Central memory CD8-positive, alpha-beta T cell (primary cell): ENCODE measurements at regions not wholly inside any gene's neighbourhood (a gene's known extent, or its start where the extent isn't known, plus 50 kb on each side); places are given as distances from the start of the nearest gene placed in this dataset.

Experiments used
- ATAC-seq: fragments of 150-1000 bp; cut with Tn5 transposase; replicated peaks from 2 replicates; pipeline ENCODE4 v1.10.0; 2022; ENCODE audit warnings: mild to moderate bottlenecking, moderate FRiP score, moderate number of reproducible peaks; ENCODE audit not compliant: poor library complexity, severe bottlenecking; ENCODE audit errors: extremely low read depth
- DNase-seq, 2 donors: peaks; one replicate each; pipeline ENCODE4 v3.0.0; 2021; ENCODE audit warnings: low spot score in 2 of 2
- H3K27ac Mint-ChIP-seq: one replicate; pipeline ENCODE4 v1.8.0; 2022; ENCODE audit warnings: low read depth, mild to moderate bottlenecking, moderate library complexity, mixed read lengths
- H3K27me3 Mint-ChIP-seq: one replicate; pipeline ENCODE4 v1.8.0; 2022; ENCODE audit warnings: mixed read lengths
- H3K36me3 Mint-ChIP-seq: one replicate; pipeline ENCODE4 v1.8.0; 2022; ENCODE audit warnings: mild to moderate bottlenecking, moderate library complexity, mixed read lengths; ENCODE audit not compliant: insufficient read depth
- H3K4me1 Mint-ChIP-seq: one replicate; pipeline ENCODE4 v1.8.0; 2022; ENCODE audit warnings: mixed read lengths
- H3K4me3 Mint-ChIP-seq: one replicate; pipeline ENCODE4 v1.8.0; 2022; ENCODE audit warnings: mild to moderate bottlenecking, moderate library complexity, mixed read lengths
- H3K9me3 Mint-ChIP-seq: one replicate; pipeline ENCODE4 v1.8.0; 2022; ENCODE audit warnings: mixed read lengths

DNA sequence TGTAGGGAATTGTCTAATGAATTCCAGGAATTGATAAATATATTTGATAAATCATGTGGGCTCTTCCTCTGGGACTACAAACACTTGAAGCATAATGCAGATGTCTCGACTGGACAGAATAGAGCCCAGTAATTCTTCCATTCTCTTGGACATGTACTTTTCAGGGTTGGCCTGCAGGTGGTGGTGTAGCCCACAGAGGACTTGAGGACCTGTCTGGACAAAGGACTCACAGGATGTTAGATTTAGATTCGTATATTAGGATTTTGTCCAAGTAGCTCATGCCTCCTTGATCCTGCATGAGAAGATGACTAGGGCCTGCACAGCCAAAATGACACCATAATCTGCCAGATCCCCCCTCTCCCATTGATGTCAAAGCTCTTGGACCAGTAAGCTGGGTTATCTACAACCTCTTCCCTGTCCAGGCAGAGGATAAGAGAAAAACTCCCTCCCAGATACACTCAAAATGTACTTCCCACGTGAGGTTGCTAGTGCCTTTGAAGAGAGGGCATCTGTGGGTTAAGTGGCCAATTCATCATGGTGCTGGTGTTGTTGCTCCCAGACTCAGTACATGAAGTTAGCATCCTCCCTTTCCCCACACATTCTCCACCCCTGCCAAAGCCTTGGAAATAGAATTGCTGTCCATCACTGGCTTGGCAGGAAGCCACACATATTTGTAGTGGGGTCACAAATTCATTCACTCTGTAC lies 88.6 kb upstream of the ZNF280D start:
- Mint-ChIP-seq H3K27me3 (no peaks in the 10 kb centered on the region), H3K27ac (no peak overlapping the region), H3K36me3 (no peaks in the 10 kb centered on the region), H3K4me1 (no peaks in the 10 kb centered on the region), H3K4me3 (no peak overlapping the region), H3K9me3 (no peaks in the 10 kb centered on the region)
- DNase-seq (peak; percentile 21 to 24), ATAC-seq (no peak)

DNA sequence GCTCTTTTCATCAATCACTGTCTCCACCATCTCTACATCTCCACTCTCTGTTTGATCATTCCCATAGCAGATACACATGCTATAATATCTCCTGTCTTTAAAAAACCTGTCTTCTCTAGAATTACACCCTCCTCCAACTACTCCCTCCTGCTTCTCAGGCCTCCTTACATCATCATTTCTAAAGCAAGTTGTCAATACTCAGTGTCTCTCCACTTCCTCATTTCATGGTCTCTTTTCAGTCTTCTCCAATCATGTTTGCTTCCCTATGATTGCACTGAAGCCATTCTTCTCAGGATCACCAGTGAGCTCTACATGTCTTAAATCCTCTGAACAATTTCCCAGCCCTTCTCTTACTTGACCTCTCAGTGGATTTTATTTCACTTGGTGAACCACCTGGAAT lies 87.0 kb upstream of the ZNF280D start:
- H3K4me3 Mint-ChIP-seq, result no peak overlapping the region
- no peak overlapping the region for H3K27ac Mint-ChIP-seq
- H3K27me3 Mint-ChIP-seq, result no peaks in the 10 kb centered on the region
- H3K4me1 Mint-ChIP-seq, result no peaks in the 10 kb centered on the region
- DNase-seq (no peak), ATAC-seq (no peak)
- no peaks in the 10 kb centered on the region for H3K9me3 Mint-ChIP-seq
- H3K36me3 Mint-ChIP-seq, result no peaks in the 10 kb centered on the region

DNA sequence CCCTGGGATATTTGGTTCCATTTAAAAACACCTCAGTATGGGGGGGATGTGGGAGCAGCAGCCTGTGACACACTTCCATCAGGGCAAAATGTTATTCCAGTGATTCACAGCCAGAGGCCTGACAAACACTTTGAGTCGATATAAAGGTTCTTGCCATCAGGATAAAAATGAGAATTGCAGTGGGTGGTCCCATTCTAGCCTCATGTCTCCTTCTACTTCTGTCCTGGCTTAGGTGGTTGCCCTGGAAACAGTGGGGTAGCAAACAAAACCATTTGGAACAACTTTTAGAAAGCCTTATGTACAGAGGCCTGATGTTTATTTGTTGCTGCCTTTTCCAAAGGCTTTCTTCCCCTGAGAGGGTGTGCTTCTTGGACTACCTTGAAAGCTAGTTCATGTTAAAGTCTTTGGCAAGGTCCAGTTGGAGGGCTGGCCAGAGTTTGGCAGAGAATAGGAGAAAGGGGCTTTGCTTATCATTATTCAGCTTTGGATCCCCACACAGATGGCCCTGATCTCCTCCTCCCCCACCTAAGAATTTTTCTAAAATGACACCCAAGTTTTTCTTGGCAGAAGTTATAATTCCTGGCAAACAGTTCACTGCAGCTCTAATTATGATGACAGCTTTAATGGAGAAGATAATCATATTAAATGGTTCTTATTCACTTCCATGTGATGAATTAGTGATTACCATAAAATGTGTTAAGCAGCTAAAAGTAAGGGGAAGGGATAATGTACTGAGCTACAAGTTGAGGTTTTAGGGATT lies 84.2 kb upstream of the ZNF280D start:
- ATAC-seq, result no peak
- Mint-ChIP-seq H3K4me3 (no peak overlapping the region), H3K27ac (no peak overlapping the region), H3K36me3 (no peaks in the 10 kb centered on the region), H3K27me3 (no peaks in the 10 kb centered on the region), H3K4me1 (no peaks in the 10 kb centered on the region), H3K9me3 (no peaks in the 10 kb centered on the region)
- no peak for DNase-seq

DNA sequence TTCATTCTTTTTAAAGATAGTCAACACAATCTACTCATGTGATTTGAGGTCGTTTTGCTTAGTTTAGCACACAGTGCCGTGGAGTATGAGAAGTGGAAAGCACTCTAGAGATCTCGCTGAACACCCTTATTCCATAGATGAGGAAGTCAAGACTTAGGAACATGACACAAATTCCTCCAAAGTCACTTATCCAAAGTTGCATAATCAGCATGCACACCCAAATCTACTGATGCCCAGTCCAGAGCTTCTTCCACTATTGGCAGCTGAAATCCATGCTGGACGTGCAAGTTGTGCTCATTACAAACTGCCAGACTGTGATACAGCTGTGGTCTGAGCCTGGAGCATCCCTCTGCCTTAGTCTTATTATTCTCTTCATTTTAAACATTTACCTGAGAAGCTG lies 83.5 kb upstream of the ZNF280D start:
- no peak overlapping the region for H3K27ac Mint-ChIP-seq
- no peaks in the 10 kb centered on the region for H3K27me3 Mint-ChIP-seq
- H3K36me3 Mint-ChIP-seq, result no peaks in the 10 kb centered on the region
- H3K9me3 Mint-ChIP-seq, result no peaks in the 10 kb centered on the region
- DNase-seq (no peak), ATAC-seq (no peak)
- no peaks in the 10 kb centered on the region for H3K4me1 Mint-ChIP-seq
- H3K4me3 Mint-ChIP-seq, result no peak overlapping the region

DNA sequence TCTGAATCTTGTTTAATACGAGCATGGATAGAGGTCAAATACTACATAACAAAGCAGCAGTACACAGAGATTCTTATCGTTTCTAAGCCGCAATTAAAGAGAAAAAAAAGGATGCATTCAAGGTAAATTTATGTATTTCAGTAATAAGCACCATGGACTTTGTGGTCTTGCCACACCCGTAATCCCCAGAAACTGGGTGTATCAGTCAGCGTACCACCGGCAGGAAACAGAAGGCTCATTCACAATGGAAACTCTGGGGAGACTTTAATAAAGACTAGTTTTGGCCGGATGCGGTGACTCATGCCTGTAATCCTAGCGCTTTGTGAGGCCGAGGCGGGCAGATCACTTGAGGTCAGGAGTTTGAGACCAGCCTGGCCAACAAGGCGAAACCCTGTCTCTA lies 81.9 kb upstream of the ZNF280D start:
- H3K9me3 Mint-ChIP-seq, result peaks cover 5% of the 10 kb centered on the region
- H3K27ac Mint-ChIP-seq, result no peak overlapping the region
- H3K4me3 Mint-ChIP-seq, result no peak overlapping the region
- no peaks in the 10 kb centered on the region for H3K36me3 Mint-ChIP-seq
- DNase-seq (no peak), ATAC-seq (no peak)
- no peaks in the 10 kb centered on the region for H3K4me1 Mint-ChIP-seq
- no peaks in the 10 kb centered on the region for H3K27me3 Mint-ChIP-seq

DNA sequence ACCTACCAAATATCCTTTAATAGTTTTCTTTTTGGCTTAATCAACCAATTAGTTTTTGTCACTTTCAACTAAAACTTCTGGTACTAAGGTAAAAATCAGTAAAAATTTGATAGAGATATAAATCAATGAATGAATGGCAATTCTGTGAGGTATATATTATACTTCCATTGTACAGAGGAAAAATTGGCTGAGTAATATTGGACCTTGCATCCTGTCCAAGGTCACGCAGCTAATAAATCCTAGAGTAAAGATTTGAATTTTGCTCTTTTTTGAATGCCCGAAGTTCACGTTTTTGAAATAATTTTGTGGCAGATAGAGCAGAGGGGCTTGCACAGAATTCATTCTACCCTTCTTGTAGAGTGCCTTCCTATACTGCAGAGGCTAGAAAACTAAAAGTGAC lies 81.1 kb upstream of the ZNF280D start:
- Mint-ChIP-seq H3K27me3 (no peaks in the 10 kb centered on the region), H3K27ac (no peak overlapping the region)

DNA sequence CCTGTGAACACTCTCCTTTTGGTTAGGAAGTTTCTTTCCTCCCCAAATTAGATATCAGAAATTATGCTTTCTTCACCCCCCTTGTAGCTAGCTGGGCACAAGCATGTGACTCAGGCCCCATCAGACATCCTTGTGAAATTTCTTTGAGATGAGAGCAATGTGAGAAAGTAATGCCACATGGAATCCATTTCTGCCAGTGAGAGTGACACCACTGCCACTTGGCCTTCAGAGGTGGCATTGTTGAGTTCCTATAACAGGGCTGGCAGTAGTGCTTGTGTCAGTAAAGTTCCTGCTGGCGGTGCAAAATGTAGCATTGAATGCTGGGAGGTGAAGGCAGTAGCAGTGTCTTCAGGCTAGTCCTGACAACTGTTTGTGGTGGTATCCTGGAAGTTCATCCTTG lies 80.7 kb upstream of the ZNF280D start:
- no peak overlapping the region for H3K4me3 Mint-ChIP-seq
- peaks cover 5% of the 10 kb centered on the region for H3K9me3 Mint-ChIP-seq
- H3K36me3 Mint-ChIP-seq, result no peaks in the 10 kb centered on the region
- no peak overlapping the region for H3K27ac Mint-ChIP-seq
- ATAC-seq, result no peak
- no peaks in the 10 kb centered on the region for H3K4me1 Mint-ChIP-seq
- DNase-seq, result no peak
- no peaks in the 10 kb centered on the region for H3K27me3 Mint-ChIP-seq

More for the DNA sequence above, 81.1 kb upstream of the ZNF280D start:
- no peak for DNase-seq
- H3K4me1 Mint-ChIP-seq, result no peaks in the 10 kb centered on the region
- H3K4me3 Mint-ChIP-seq, result no peak overlapping the region
- peaks cover 5% of the 10 kb centered on the region for H3K9me3 Mint-ChIP-seq
- ATAC-seq, result no peak
- H3K36me3 Mint-ChIP-seq, result no peaks in the 10 kb centered on the region

DNA sequence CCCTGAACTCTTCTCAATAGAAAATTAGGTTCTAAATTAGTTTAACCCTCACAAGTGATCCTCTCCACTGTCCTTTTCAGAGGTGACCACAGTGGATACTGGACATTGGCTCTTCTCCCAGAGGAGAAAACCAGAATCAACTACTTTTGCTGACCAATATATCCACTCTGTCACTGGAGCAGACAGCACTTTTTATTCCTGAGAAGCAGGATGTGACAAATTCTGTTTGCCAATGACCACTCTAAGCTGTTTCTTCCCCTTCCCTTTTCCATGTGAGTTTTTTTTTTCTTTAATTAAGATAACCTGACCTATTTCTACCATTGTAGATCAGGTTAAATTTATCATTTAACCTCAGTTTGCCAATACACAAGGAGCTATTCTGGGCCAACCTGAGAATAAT lies 79.7 kb upstream of the ZNF280D start:
- Mint-ChIP-seq H3K4me1 (no peaks in the 10 kb centered on the region), H3K27ac (no peak overlapping the region), H3K4me3 (no peak overlapping the region), H3K9me3 (peaks cover 6% of the 10 kb centered on the region), H3K36me3 (no peaks in the 10 kb centered on the region), H3K27me3 (no peaks in the 10 kb centered on the region)
- DNase-seq (no peak), ATAC-seq (no peak)

DNA sequence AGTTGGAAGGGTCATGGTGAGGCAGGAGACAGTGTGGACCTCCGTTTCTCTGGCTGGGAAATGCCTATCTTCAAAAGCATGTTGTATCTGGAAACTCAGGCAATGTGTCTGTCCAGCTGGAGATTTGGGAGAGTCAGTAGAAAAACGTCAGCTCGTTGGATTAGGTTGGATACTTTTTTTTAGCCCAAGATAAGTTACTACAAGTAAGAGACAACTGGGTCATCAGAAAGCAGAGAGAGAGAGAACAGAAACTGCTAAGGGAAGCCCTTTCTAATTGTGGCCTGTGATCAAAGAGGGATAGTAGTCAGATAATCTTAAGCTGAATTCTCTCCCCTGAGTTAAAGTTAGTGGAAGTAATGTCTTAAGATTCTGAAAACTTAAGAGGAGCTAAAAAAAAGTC lies 78.9 kb upstream of the ZNF280D start:
- Mint-ChIP-seq H3K9me3 (peaks cover 10% of the 10 kb centered on the region), H3K27ac (no peak overlapping the region), H3K36me3 (no peaks in the 10 kb centered on the region), H3K4me1 (no peaks in the 10 kb centered on the region), H3K4me3 (no peak overlapping the region), H3K27me3 (no peaks in the 10 kb centered on the region)
- no peak for DNase-seq
- no peak for ATAC-seq

DNA sequence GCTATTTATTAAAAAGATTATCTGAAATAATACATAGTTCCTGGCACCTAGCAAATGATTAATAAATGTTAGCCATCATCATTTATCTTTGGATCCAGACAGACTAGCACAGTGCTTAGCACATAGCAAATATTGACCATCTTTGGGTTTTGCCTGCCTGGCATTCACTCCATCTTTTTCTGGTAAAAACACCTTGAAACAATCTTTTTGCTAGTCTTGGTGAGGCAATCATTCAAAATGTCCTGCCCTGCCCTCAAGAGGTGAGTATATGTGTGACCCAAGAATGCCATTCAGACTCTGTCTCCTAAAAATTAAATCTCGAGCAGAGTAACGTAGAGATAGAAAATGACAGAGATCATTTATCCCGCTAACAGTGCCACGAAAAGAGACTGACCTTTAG lies 78.3 kb upstream of the ZNF280D start:
- no peak for ATAC-seq
- H3K4me3 Mint-ChIP-seq, result no peak overlapping the region
- no peak for DNase-seq
- no peaks in the 10 kb centered on the region for H3K36me3 Mint-ChIP-seq
- H3K27me3 Mint-ChIP-seq, result peaks cover 2% of the 10 kb centered on the region
- no peak overlapping the region for H3K27ac Mint-ChIP-seq
- H3K9me3 Mint-ChIP-seq, result peaks cover 10% of the 10 kb centered on the region
- H3K4me1 Mint-ChIP-seq, result no peaks in the 10 kb centered on the region

DNA sequence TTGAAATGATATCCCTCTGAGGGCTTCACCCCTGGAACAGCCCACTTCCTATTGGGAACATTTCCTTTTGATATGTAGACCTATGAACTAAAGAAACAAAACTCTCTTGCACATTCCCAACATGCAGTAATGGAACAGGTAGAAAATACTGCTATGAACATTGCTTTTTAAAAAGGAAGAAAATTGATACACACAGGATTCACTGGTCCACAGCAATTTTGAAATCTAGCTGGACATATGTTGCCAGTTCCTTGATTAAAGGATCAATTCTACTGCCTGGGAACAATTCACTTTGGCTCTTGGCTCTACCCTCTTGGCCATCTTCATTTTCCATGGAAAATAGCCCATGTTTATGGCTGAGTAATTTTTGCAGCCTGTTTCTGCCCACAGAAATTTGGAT lies 74.9 kb upstream of the ZNF280D start:
- no peak overlapping the region for H3K4me3 Mint-ChIP-seq
- H3K9me3 Mint-ChIP-seq, result peaks cover 10% of the 10 kb centered on the region

DNA sequence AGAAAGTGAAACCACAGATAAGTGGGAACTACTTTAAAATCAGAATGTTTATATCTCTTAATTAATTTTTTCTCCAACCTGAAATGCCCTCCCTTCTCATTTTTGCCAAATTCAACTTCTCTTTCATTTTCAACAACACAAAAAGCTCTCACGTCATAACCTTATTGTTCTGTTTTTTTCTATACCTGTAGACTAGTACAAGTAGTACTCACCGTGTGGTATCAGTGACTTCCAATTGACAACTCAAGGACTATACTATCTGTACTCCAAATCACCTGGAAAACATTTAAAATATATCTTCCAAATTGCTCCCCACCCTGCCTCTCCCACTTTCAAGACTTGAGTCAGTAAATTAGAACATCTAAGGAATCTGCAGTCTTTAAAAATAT lies 72.8 kb upstream of the ZNF280D start:
- DNase-seq, result no peak
- peaks cover 11% of the 10 kb centered on the region for H3K27me3 Mint-ChIP-seq

More for the DNA sequence above, 74.9 kb upstream of the ZNF280D start:
- H3K27me3 Mint-ChIP-seq, result peaks cover 11% of the 10 kb centered on the region
- no peak for ATAC-seq
- H3K27ac Mint-ChIP-seq, result no peak overlapping the region
- H3K36me3 Mint-ChIP-seq, result no peaks in the 10 kb centered on the region
- peaks cover 8% of the 10 kb centered on the region for H3K4me1 Mint-ChIP-seq
- no peak for DNase-seq

DNA sequence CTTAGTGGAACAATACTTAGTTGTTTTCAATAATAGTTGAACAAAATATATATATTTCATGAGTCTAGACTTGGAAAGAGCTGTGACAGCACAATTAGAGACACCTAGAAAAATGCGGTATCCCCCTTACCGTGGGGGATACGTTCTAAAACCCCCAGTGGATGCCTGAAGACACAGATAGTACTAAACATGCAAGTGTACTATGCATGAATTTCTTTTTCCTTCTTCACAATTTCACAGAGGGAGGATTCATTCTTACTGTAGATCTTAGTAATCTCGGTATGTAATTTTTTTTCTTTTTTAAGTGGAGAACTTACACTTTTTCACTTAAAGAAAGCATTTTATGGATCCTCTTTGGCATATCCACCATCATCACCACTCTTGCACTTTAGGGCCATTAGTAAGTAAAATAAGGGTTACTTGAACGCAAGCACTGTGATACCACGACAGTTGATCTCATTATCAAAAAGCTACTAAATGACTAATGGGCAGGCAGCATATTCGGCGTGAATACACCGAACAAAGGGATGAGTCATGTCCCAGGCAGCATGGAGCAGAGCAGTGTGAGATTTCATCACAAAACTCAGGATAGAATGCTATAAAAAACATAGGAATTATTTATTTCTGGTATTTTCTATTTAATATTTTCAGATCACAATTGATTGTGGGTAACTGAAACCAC lies 72.3 kb upstream of the ZNF280D start:
- peaks cover 11% of the 10 kb centered on the region for H3K27me3 Mint-ChIP-seq
- no peak for DNase-seq
- no peaks in the 10 kb centered on the region for H3K36me3 Mint-ChIP-seq
- H3K4me1 Mint-ChIP-seq, result peaks cover 8% of the 10 kb centered on the region
- H3K4me3 Mint-ChIP-seq, result no peak overlapping the region
- ATAC-seq, result peak; percentile 24
- peaks cover 6% of the 10 kb centered on the region for H3K9me3 Mint-ChIP-seq
- H3K27ac Mint-ChIP-seq, result no peak overlapping the region

More for the DNA sequence above, 72.8 kb upstream of the ZNF280D start:
- no peaks in the 10 kb centered on the region for H3K36me3 Mint-ChIP-seq
- H3K9me3 Mint-ChIP-seq, result peaks cover 10% of the 10 kb centered on the region
- no peak overlapping the region for H3K27ac Mint-ChIP-seq
- H3K4me1 Mint-ChIP-seq, result peaks cover 8% of the 10 kb centered on the region
- no peak overlapping the region for H3K4me3 Mint-ChIP-seq
- ATAC-seq, result no peak
